HEK293T (cell line): ENCODE measurements at regions not wholly inside any gene's neighbourhood (a gene's known extent, or its start where the extent isn't known, plus 50 kb on each side); places are given as distances from the start of the nearest gene placed in this dataset.

Experiments used
- BHLHE40 ChIP-seq: fragments of 450-650 bp; IDR thresholded peaks from 2 replicates; pipeline ENCODE4 v1.6.1; 2016; ENCODE audit warnings: mild to moderate bottlenecking, moderate library complexity, borderline replicate concordance
- FOXK2 ChIP-seq: fragments of 450-650 bp; IDR thresholded peaks from 2 replicates; pipeline ENCODE4 v1.6.1; 2016; ENCODE audit warnings: mild to moderate bottlenecking
- FOXM1 ChIP-seq: fragments of 450-650 bp; IDR thresholded peaks from 2 replicates; pipeline ENCODE4 v1.6.1; 2017; ENCODE audit warnings: mild to moderate bottlenecking, borderline replicate concordance
- HDGF ChIP-seq: fragments of 450-650 bp; IDR thresholded peaks from 2 replicates; pipeline ENCODE4 v1.6.1; 2017; ENCODE audit warnings: antibody characterized with exemption, borderline replicate concordance
- NFRKB ChIP-seq: fragments of 450-650 bp; IDR thresholded peaks from 2 replicates; pipeline ENCODE4 v1.6.1; 2016; ENCODE audit warnings: mild to moderate bottlenecking, moderate library complexity
- SP1 ChIP-seq: fragments of 450-650 bp; IDR thresholded peaks from 2 replicates; pipeline ENCODE4 v1.6.1; 2017
- ZNF384 ChIP-seq: fragments of 450-650 bp; IDR thresholded peaks from 2 replicates; pipeline ENCODE4 v1.6.1; 2016

DNA sequence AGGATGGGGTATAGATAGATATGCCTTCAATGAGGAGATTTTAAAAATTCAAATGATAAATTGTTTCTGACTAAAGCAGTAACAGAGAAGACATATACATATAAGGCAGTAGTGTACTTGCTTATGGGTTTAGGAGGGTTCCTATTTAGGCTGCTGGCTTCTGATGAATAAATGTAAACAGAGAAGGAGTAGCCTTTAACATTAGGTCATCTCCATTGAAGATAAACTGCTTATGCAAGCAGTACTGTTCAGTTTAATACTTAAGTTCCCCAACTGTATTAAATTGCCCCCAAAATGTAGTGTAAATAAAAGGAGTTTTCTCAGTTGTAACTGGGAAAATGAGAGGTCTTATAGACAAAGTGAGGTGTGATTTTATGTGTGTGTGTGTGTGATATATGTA is 217.7 kb upstream of the TMEFF2 start:
- no peak for TF ChIP-seq ZNF384
- no peak for TF ChIP-seq FOXM1
- TF ChIP-seq BHLHE40: no peak
- no peak for TF ChIP-seq HDGF
- TF ChIP-seq NFRKB: no peak
- no peak for TF ChIP-seq SP1
- TF ChIP-seq FOXK2: no peak
